ENCODE measurements at regions not wholly inside any gene's neighbourhood (a gene's known extent, or its start where the extent isn't known, plus 50 kb on each side); places are given as distances from the start of the nearest gene placed in this dataset.
A peak's percentile ranks its signal among the peaks of the same experiment; 100 is the strongest.

DNA sequence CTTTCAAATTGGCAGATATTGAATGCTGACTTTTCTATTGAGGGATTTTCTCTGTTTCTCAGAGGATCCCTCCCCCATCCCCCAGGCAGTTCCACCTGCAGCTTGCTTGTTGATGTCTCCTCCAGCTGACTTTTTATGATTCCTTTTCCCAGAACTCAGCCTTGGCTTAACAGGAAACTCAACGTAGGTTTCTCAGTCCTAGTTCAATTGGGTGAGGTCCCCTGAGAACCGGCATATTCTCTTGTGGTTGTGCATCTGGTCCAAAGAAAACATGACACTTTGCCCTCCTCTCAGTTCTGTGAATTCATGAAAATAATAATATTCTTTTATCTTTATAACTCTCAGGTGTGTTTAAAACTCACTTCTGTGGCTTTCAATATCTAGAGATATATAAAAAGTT is 1222.1 kb downstream of the OTOL1 start:
- ChIA-PET CTCF (interaction anchor here (0.6 kb wide), 1 partner anchor 11 kb away, joined by 3 read pairs; no protein-coding TSS in a partner anchor), POLR2A (no interaction called here)
- H3K9ac ChIP-seq = no peak overlapping the region
- H3K79me2 ChIP-seq (ENCODE audit: insufficient read depth) = no peaks in the 10 kb centered on the region
- no peaks in the 10 kb centered on the region for H3K9me3 ChIP-seq
- no peak overlapping the region for H3K4me3 ChIP-seq (ENCODE audit: low read depth in 2 of 2, low read length in 1 of 2)
- peaks cover 16% of the 10 kb centered on the region for H3F3A ChIP-seq (replicated peaks; ENCODE audit: insufficient read depth)
- TF ChIP-seq RFX5 (IDR thresholded peaks at IDR 0.05; ENCODE audit: low read length) (no peak), TCF12 (IDR thresholded peaks at IDR 0.05) (no peak), GATA2 (CRISPR knock-in tag; IDR thresholded peaks at IDR 0.05) (no peak), YY1 (IDR thresholded peaks at IDR 0.05; ENCODE audit: low read depth) (no peak), TAF1 (IDR thresholded peaks at IDR 0.05; ENCODE audit: borderline replicate concordance, low read depth, low read length) (no peak), TEAD4 (IDR thresholded peaks at IDR 0.05; ENCODE audit: borderline replicate concordance, insufficient read depth) (no peak), SIN3A (IDR thresholded peaks at IDR 0.05; ENCODE audit: borderline replicate concordance, low read depth, low read length) (no peak), ELF1 (IDR thresholded peaks at IDR 0.05) (no peak)
- TF ChIP-seq, protein P1, sequence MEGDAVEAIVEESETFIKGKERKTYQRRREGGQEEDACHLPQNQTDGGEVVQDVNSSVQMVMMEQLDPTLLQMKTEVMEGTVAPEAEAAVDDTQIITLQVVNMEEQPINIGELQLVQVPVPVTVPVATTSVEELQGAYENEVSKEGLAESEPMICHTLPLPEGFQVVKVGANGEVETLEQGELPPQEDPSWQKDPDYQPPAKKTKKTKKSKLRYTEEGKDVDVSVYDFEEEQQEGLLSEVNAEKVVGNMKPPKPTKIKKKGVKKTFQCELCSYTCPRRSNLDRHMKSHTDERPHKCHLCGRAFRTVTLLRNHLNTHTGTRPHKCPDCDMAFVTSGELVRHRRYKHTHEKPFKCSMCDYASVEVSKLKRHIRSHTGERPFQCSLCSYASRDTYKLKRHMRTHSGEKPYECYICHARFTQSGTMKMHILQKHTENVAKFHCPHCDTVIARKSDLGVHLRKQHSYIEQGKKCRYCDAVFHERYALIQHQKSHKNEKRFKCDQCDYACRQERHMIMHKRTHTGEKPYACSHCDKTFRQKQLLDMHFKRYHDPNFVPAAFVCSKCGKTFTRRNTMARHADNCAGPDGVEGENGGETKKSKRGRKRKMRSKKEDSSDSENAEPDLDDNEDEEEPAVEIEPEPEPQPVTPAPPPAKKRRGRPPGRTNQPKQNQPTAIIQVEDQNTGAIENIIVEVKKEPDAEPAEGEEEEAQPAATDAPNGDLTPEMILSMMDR (IDR thresholded peaks at IDR 0.05) = no peak
- TF ChIP-seq, protein P2, sequence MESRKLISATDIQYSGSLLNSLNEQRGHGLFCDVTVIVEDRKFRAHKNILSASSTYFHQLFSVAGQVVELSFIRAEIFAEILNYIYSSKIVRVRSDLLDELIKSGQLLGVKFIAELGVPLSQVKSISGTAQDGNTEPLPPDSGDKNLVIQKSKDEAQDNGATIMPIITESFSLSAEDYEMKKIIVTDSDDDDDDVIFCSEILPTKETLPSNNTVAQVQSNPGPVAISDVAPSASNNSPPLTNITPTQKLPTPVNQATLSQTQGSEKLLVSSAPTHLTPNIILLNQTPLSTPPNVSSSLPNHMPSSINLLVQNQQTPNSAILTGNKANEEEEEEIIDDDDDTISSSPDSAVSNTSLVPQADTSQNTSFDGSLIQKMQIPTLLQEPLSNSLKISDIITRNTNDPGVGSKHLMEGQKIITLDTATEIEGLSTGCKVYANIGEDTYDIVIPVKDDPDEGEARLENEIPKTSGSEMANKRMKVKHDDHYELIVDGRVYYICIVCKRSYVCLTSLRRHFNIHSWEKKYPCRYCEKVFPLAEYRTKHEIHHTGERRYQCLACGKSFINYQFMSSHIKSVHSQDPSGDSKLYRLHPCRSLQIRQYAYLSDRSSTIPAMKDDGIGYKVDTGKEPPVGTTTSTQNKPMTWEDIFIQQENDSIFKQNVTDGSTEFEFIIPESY (IDR thresholded peaks at IDR 0.05; ENCODE audit: borderline replicate concordance, low read depth) = no peak
- TF ChIP-seq, protein P3, sequence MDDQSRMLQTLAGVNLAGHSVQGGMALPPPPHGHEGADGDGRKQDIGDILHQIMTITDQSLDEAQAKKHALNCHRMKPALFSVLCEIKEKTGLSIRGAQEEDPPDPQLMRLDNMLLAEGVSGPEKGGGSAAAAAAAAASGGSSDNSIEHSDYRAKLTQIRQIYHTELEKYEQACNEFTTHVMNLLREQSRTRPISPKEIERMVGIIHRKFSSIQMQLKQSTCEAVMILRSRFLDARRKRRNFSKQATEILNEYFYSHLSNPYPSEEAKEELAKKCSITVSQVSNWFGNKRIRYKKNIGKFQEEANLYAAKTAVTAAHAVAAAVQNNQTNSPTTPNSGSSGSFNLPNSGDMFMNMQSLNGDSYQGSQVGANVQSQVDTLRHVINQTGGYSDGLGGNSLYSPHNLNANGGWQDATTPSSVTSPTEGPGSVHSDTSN (IDR thresholded peaks at IDR 0.05) = no peak
- no peaks in the 10 kb centered on the region for H3K27me3 ChIP-seq (ENCODE audit: insufficient read depth)
- 91% methylated on average over 2 of the region's 2 CpGs for WGBS (ENCODE audit: low lambda C conversion rate)
- H3K4me2 ChIP-seq = no peak overlapping the region
- no peaks in the 10 kb centered on the region for H3K9me2 ChIP-seq
- H3K4me1 ChIP-seq (ENCODE audit: control insufficient read depth in 1 of 2, insufficient read depth in 2 of 2, low read depth in 1 of 2, low read length in 1 of 2) = peaks cover 0 to 8% of the 10 kb centered on the region in 2 experiments; a peak in 2 of 4 replicates
- H4K20me1 ChIP-seq (ENCODE audit: insufficient read depth) = no peaks in the 10 kb centered on the region
- H3K27ac ChIP-seq (ENCODE audit: low read depth in 2 of 2, low read length in 1 of 2) = no peak overlapping the region
- H2AFZ ChIP-seq (ENCODE audit: low read depth) = no peak overlapping the region
- no peak for DNase-seq
- H3K36me3 ChIP-seq (replicated peaks in 1 of 2; ENCODE audit: control insufficient read depth in 1 of 2, insufficient read depth in 2 of 2, low read length in 1 of 2) = no peaks in the 10 kb centered on the region

GRCh38 chr3:162719684-162720341 is 1223.2 kb downstream of the OTOL1 start:
- Histone ChIP-seq H3K9me3 (no peaks in the 10 kb centered on the region), H4K20me1 (ENCODE audit: insufficient read depth) (no peaks in the 10 kb centered on the region), H3K79me2 (ENCODE audit: insufficient read depth) (no peaks in the 10 kb centered on the region), H3K9ac (no peak overlapping the region), H3K9me2 (no peaks in the 10 kb centered on the region), H3K27me3 (ENCODE audit: insufficient read depth) (no peaks in the 10 kb centered on the region), H2AFZ (ENCODE audit: low read depth) (no peak overlapping the region), H3K4me1 (ENCODE audit: control insufficient read depth in 1 of 2, insufficient read depth in 2 of 2, low read depth in 1 of 2, low read length in 1 of 2) (peaks cover 0 to 8% of the 10 kb centered on the region in 2 experiments; a peak in 2 of 4 replicates), H3K4me3 (ENCODE audit: low read depth in 2 of 2, low read length in 1 of 2) (no peak overlapping the region), H3F3A (replicated peaks; ENCODE audit: insufficient read depth) (peaks cover 16% of the 10 kb centered on the region), H3K36me3 (replicated peaks in 1 of 2; ENCODE audit: control insufficient read depth in 1 of 2, insufficient read depth in 2 of 2, low read length in 1 of 2) (no peaks in the 10 kb centered on the region), H3K27ac (ENCODE audit: low read depth in 2 of 2, low read length in 1 of 2) (peak overlapping the region in 1 of 2 experiments; percentile 78; a peak in 3 of 4 replicates), H3K4me2 (no peak overlapping the region)
- no peak for DNase-seq
- POLR2A ChIA-PET = no interaction called here
- CTCF ChIA-PET = no interaction called here
- TF ChIP-seq MXI1 (IDR thresholded peaks at IDR 0.05; ENCODE audit: low read depth, low read length) (no peak), JUND (IDR thresholded peaks at IDR 0.05) (peak; percentile 61), TAF1 (IDR thresholded peaks at IDR 0.05; ENCODE audit: borderline replicate concordance, low read depth, low read length) (no peak), GABPA (IDR thresholded peaks at IDR 0.05; ENCODE audit: low read depth) (no peak), FOSL2 (IDR thresholded peaks at IDR 0.05; ENCODE audit: borderline replicate concordance, low read depth) (peak; percentile 81), GATA2 (CRISPR knock-in tag; IDR thresholded peaks at IDR 0.05) (no peak), SIN3A (IDR thresholded peaks at IDR 0.05; ENCODE audit: borderline replicate concordance, low read depth, low read length) (no peak), SMC3 (IDR thresholded peaks at IDR 0.05; ENCODE audit: low read depth, low read length) (no peak), NFIC (IDR thresholded peaks at IDR 0.05; ENCODE audit: borderline replicate concordance) (peak; percentile 92)
- TF ChIP-seq, protein P1 (IDR thresholded peaks at IDR 0.05) = no peak
- TF ChIP-seq, protein P4, sequence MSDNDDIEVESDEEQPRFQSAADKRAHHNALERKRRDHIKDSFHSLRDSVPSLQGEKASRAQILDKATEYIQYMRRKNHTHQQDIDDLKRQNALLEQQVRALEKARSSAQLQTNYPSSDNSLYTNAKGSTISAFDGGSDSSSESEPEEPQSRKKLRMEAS (IDR thresholded peaks at IDR 0.05; ENCODE audit: low read depth) = no peak
